SKM-1 (cell line): ENCODE measurements at regions not wholly inside any gene's neighbourhood (a gene's known extent, or its start where the extent isn't known, plus 50 kb on each side); places are given as distances from the start of the nearest gene placed in this dataset.

Experiments
- DNase-seq: peaks from one replicate; lab custom pipeline; 2025; ENCODE audit not compliant: unreplicated experiment; lab: John Stamatoyannopoulos, UW

DNA sequence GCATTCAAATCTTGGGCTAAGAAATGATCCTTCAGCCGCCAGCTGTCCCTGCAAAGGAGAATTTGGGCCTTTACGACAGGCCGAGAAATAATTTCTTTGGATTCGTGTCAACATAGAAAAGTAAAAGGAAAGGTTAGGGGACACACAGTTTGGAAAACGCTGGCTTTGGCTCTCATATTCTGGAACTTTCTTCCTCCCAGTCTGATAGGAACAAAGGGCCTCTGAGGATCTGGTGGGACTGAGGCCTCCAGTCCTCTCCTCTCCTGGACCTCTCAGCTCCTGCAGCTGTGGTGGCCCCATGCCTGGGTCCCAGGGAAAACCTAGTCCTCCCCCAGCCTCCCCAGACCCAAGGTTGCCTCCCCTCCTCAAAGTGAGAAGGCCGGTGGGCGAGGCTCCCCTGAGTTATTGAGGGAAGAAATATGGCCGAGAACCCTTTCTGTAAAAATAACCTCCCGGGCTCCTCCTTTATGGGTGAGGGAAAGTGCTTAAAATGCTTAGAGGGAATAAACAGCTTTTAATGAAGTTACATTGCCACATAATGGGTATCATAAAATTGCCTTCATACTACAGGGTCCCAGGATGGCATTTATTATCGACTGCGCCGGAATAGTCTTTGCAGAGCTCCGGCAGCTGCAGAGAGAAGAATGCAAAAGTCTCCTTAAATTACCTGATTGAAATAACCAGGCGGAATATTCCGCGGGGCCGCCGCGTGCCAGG lies 188.3 kb downstream of the PHETA1 start:
- DNase-seq = no peak

- no peak for DNase-seq
Observed at GRCh38 chr12:111178181-111179081, 190.5 kb downstream of the PHETA1 start.

- no peak for DNase-seq
Observed at GRCh38 chr12:111175396-111176094, 193.3 kb downstream of the PHETA1 start.

DNA sequence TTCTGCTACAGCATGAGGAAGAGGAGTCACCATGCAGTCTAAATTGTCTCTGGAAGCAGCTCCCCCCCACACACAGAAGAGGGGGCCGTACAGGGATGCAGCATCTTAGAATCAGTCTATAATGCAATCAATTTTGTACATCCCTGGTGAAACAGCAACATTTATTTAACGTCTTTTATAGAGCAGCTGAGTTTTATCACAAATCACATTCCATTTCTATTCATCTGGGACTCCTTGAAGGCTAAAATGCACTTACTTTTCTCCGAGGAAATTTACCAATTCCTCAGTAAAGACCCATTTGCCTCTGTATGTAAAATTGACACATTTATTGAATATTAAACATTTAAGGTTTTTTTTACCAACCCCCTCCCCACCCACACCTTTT lies 193.9 kb downstream of the PHETA1 start:
- DNase-seq = no peak

- DNase-seq = no peak
Observed at GRCh38 chr12:111174251-111174960, 194.5 kb downstream of the PHETA1 start.

- no peak for DNase-seq
Observed at GRCh38 chr12:111173836-111174235, 195.1 kb downstream of the PHETA1 start.

DNA sequence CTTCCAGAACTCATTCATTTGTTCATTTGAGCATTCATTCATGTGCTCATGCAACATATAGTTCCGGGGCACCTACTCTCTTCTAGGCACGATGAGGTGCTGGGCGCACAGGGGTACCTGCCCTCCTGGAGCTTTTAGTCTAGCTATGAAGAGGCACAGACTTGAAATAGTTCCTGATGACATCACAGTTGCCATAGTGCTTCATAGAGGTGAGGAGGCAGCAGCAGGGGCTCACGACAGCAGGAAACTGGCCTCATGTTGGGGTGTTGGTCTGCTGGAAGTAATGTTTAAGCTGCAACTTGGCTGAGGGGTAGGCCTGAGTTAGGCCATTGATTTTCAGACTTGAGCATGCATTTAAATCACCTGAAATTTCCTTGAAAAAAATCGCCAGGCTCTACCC lies 195.5 kb downstream of the PHETA1 start:
- no peak for DNase-seq

- no peak for DNase-seq
Observed at GRCh38 chr12:111172786-111173185, 196.1 kb downstream of the PHETA1 start.

GRCh38 chr12:111171832-111172231 lies 197.1 kb downstream of the PHETA1 start:
- DNase-seq = no peak

- no peak for DNase-seq
Observed at GRCh38 chr12:111171345-111171744, 197.6 kb downstream of the PHETA1 start.

GRCh38 chr12:111170543-111170942 lies 198.4 kb downstream of the PHETA1 start:
- peak; percentile 83 for DNase-seq

DNA sequence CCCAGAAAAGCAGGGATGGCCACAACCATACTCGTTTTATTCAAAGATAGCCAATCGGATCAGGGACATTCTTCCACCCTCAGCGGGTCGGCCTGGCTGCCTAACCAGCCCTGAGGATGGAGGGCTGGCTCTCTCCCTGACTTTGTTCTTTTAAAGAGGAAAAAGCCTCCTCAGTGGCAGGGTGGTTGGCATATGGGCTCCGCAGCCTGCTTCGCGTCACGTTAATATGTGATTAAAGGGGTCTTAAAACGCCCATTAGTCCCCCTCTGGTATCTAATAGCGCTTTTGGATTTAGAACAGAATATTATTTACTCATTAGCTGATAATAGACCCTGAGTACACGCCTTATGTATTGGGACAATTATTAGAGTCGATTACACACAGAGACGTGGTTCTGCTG lies 199.4 kb downstream of the PHETA1 start:
- DNase-seq = no peak

- DNase-seq = no peak
Observed at GRCh38 chr12:111169032-111169431, 199.9 kb downstream of the PHETA1 start.

GRCh38 chr12:111168009-111168900 lies 200.6 kb downstream of the PHETA1 start:
- no peak for DNase-seq

GRCh38 chr12:111166779-111167540 lies 201.9 kb downstream of the PHETA1 start:
- DNase-seq = no peak

DNA sequence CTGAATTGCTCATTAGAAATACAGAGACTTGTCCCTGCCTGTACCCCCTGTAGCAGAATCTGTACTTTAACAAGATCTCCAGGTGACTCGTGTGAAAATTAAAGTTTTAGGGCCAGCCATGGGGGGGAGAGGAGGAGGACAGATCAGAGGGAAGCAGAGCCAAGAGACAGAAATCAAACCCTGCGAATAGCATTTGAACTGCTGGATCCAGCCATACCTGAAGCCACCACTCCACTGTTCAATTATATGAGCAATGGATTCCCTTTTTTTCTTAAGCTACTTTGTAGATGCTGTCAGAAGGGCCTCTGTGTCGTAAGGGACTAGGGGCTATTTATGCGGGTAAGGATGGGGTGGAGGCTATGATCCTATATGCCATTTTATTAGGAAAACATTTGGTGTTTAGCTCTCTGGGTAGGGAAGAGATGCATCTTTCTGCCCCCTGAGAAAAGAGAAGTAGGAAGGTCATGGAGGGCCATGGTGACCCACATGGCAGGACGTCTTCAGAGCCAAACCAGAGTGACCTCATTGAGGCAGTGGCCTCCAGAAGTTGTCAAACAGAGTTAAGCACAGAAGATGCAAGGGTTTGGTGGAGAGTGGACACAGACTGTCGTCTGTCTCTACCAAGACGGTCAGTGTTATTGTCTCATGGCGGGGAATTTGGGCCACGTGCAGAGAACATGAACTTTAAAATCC lies 203.9 kb downstream of the PHETA1 start:
- no peak for DNase-seq

GRCh38 chr12:111163422-111163821 lies 205.5 kb downstream of the PHETA1 start:
- DNase-seq = no peak

DNA sequence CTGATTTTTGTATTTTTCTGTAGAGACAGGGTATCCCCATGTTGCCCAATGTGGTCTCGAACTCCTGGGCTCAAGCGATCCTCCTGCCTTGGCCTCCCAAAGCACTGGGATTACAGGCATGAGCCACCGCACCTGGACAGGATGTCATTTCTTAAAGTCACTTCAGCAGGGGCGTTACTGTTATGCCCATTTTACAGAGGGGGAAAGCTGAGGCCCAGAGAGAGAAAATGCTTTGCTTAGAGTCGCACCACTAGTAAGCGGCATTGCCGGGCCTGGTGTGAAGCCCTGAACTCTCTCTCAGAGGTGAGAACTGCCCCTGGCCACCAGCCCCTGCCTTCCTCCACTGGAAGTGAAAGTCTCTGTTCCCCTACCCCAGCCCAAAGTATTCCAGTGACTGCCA lies 207.0 kb downstream of the PHETA1 start:
- DNase-seq = no peak
